GM19239 (cell line): ENCODE measurements at regions not wholly inside any gene's neighbourhood (a gene's known extent, or its start where the extent isn't known, plus 50 kb on each side); places are given as distances from the start of the nearest gene placed in this dataset.

Experiments used
- DNase-seq: peaks from one replicate; pipeline ENCODE4 v3.0.0; 2011; ENCODE audit warnings: low spot score; ENCODE audit not compliant: insufficient read length
- FAIRE-seq: peaks from 2 replicates; lab custom pipeline; 2011; peaks lifted over from hg19 to GRCh38; lab: Jason Lieb, UNC

GRCh38 chr10:63896992-63897391 lies 375.8 kb downstream of the REEP3 start:
- FAIRE-seq, result no peak
- DNase-seq, result no peak

- no peak for FAIRE-seq
Observed at GRCh38 chr10:63899673-63900300, 378.6 kb downstream of the REEP3 start.

GRCh38 chr10:63901228-63901627 lies 380.0 kb downstream of the REEP3 start:
- DNase-seq (no peak), FAIRE-seq (no peak)

More at GRCh38 chr10:63899673-63900300, 378.6 kb downstream of the REEP3 start:
- no peak for DNase-seq

GRCh38 chr10:63901881-63902280 lies 380.7 kb downstream of the REEP3 start:
- DNase-seq (no peak), FAIRE-seq (no peak)

GRCh38 chr10:63910806-63911205 lies 389.6 kb downstream of the REEP3 start:
- FAIRE-seq (no peak), DNase-seq (no peak)

GRCh38 chr10:63915240-63915639 lies 394.0 kb downstream of the REEP3 start:
- DNase-seq (no peak), FAIRE-seq (no peak)

- DNase-seq, result no peak
- no peak for FAIRE-seq
Observed at GRCh38 chr10:63917363-63917762, 396.2 kb downstream of the REEP3 start.

GRCh38 chr10:63919575-63920279 lies 398.5 kb downstream of the REEP3 start:
- DNase-seq, result no peak
- no peak for FAIRE-seq

- FAIRE-seq (no peak), DNase-seq (no peak)
Observed at GRCh38 chr10:63920926-63921325, 399.7 kb downstream of the REEP3 start.

- FAIRE-seq, result no peak
Observed at GRCh38 chr10:63921908-63922467, 400.8 kb downstream of the REEP3 start.

GRCh38 chr10:63922468-63923284 lies 401.5 kb downstream of the REEP3 start:
- DNase-seq, result no peak
- FAIRE-seq, result no peak

More at GRCh38 chr10:63921908-63922467, 400.8 kb downstream of the REEP3 start:
- no peak for DNase-seq

- no peak for FAIRE-seq
- no peak for DNase-seq
Observed at GRCh38 chr10:63929831-63930467, 408.7 kb downstream of the REEP3 start.

- DNase-seq (no peak), FAIRE-seq (no peak)
Observed at GRCh38 chr10:63930584-63930983, 409.4 kb downstream of the REEP3 start.

- no peak for DNase-seq
- no peak for FAIRE-seq
Observed at GRCh38 chr10:63935705-63936104, 414.5 kb downstream of the REEP3 start.

GRCh38 chr10:63940277-63940922 lies 419.2 kb downstream of the REEP3 start:
- DNase-seq (no peak), FAIRE-seq (no peak)

- no peak for DNase-seq
- no peak for FAIRE-seq
Observed at GRCh38 chr10:63964406-63964805, 443.2 kb downstream of the REEP3 start.

GRCh38 chr10:63965846-63966245 lies 444.6 kb downstream of the REEP3 start:
- DNase-seq (no peak), FAIRE-seq (no peak)

GRCh38 chr10:63972949-63973827 lies 452.0 kb downstream of the REEP3 start:
- no peak for FAIRE-seq

GRCh38 chr10:63976538-63976937 lies 455.3 kb downstream of the REEP3 start:
- DNase-seq (peak; percentile 38), FAIRE-seq (peak; percentile 53)

More at GRCh38 chr10:63972949-63973827, 452.0 kb downstream of the REEP3 start:
- DNase-seq, result no peak
